ENCODE measurements at regions not wholly inside any gene's neighbourhood (a gene's known extent, or its start where the extent isn't known, plus 50 kb on each side); places are given as distances from the start of the nearest gene placed in this dataset.

- intact Hi-C loops (cut with DNase I): no loop called here
- H3K9me3 ChIP-seq: no peaks in the 10 kb centered on the region
- TF ChIP-seq POLR2A (IDR thresholded peaks at IDR 0.05): no peak
- TF ChIP-seq CTCF (IDR thresholded peaks at IDR 0.05): no peak
- no peak for ATAC-seq
- DNase-seq: no peak
- H3K4me1 ChIP-seq: no peaks in the 10 kb centered on the region
- H3K27ac ChIP-seq: no peak overlapping the region
- H3K27me3 ChIP-seq: no peaks in the 10 kb centered on the region
- no peaks in the 10 kb centered on the region for H3K36me3 ChIP-seq
- H3K4me3 ChIP-seq: no peak overlapping the region
Observed at GRCh38 chr6:156311291-156311690, 465.9 kb upstream of the ARID1B start.

DNA sequence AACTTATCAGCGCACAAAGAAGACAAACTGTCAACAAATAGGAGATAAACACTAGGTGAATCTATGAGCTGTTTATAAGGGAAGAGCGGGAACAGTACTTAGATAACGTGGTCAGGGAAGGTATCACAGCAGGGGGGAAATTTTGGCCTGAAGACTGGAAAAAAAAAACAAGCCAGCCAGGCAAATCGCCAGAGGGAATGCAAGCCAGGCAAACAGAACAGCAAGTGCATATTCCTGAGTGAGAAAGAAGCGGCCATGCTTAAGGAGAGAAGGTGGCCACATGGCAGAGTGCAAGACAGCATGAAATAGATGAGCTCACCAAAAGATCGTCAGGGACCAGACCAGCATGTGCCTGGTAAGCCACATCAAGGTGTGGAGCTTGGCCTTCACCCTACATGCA lies 466.5 kb upstream of the ARID1B start:
- no peaks in the 10 kb centered on the region for H3K36me3 ChIP-seq
- TF ChIP-seq CTCF (IDR thresholded peaks at IDR 0.05) (no peak), POLR2A (IDR thresholded peaks at IDR 0.05) (no peak)
- intact Hi-C loops (cut with DNase I): no loop called here
- DNase-seq (no peak), ATAC-seq (no peak)
- H3K27me3 ChIP-seq: no peaks in the 10 kb centered on the region
- H3K27ac ChIP-seq: no peak overlapping the region
- no peak overlapping the region for H3K4me3 ChIP-seq
- H3K9me3 ChIP-seq: no peaks in the 10 kb centered on the region
- 59 to 66% (median 65%) methylated on average over 6 of the region's 6 CpGs for WGBS, 4 donors
- no peaks in the 10 kb centered on the region for H3K4me1 ChIP-seq

DNA sequence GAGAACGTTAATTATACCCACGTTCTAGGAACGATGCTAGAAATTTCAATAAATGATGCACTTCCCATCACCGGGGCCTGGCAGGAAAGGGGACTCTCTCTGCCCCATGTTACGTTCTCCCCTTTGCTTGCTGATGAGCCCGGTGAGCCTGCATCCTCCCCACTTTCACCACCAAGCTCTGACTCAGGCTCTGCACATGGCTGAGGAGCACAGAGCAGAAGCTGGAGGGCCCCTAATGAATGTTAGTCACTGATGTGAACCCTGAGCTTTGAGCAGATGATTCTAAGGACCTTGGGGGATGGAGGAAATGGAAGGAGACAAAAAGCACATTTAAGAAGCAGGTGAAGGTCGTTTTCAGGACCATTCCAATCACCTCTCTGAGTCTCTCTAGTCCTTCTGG lies 468.2 kb upstream of the ARID1B start:
- Histone ChIP-seq H3K4me1 (no peaks in the 10 kb centered on the region), H3K27me3 (no peaks in the 10 kb centered on the region), H3K36me3 (no peaks in the 10 kb centered on the region), H3K9me3 (no peaks in the 10 kb centered on the region), H3K27ac (no peak overlapping the region), H3K4me3 (no peak overlapping the region)
- intact Hi-C loops (cut with DNase I): no loop called here
- TF ChIP-seq POLR2A (IDR thresholded peaks at IDR 0.05) (no peak), CTCF (IDR thresholded peaks at IDR 0.05) (no peak)
- ATAC-seq: no peak
- 84 to 86% (median 86%) methylated on average over 7 of the region's 7 CpGs for whole genome bisulfite sequencing, 4 donors
- no peak for DNase-seq

DNA sequence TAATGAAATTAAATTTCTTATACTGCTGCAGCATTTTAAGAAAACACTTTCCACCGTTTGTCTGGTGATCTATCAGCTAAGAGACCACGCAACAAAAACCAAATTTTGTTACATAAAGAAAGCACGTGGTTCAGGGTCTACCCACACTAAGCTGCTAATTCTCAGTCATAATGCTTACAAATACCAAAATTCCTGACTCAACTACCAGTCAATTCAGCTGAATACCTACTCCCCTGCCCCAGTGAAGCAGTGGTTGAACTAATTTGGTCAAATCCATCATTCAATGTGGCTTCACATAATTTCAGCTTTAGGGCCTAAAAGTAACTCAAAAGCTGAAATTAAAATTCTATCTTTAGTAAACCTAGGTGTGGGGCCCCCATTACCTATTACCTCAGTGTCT lies 468.6 kb upstream of the ARID1B start:
- no peaks in the 10 kb centered on the region for H3K27me3 ChIP-seq
- no peak overlapping the region for H3K27ac ChIP-seq
- no peak for DNase-seq
- H3K36me3 ChIP-seq: no peaks in the 10 kb centered on the region
- H3K4me3 ChIP-seq: no peak overlapping the region
- WGBS, 4 donors: 77 to 94% (median 83%) methylated on average over 3 of the region's 3 CpGs
- no peaks in the 10 kb centered on the region for H3K4me1 ChIP-seq
- no peak for ATAC-seq
- intact Hi-C loops (cut with DNase I): no loop called here
- no peak for TF ChIP-seq POLR2A (IDR thresholded peaks at IDR 0.05)
- TF ChIP-seq CTCF (IDR thresholded peaks at IDR 0.05): no peak
- H3K9me3 ChIP-seq: no peaks in the 10 kb centered on the region
